Liver (tissue), 8 donors: ENCODE measurements at regions not wholly inside any gene's neighbourhood (a gene's known extent, or its start where the extent isn't known, plus 50 kb on each side); places are given as distances from the start of the nearest gene placed in this dataset.

Source experiments
- DNase-seq: peaks from one replicate; pipeline ENCODE4 v3.0.0-alpha.2; 2017; ENCODE audit warnings: low spot score
- H3K27ac ChIP-seq, 2 donors: one replicate each; pipeline ENCODE4 v1.7.0; 2013; ENCODE audit warnings: inconsistent platforms in 2 of 2, low read length in 2 of 2, control low read depth in 1 of 2, low read depth in 1 of 2, mild to moderate bottlenecking in 1 of 2
- H3K27me3 ChIP-seq, 4 donors: one replicate each; pipeline versions ENCODE4 v1.6.1 to v1.7.0; 2013; ENCODE audit warnings: low read length in 3 of 4, inconsistent platforms in 1 of 4, mild to moderate bottlenecking in 1 of 4, moderate library complexity in 1 of 4; ENCODE audit not compliant: control insufficient read depth in 4 of 4, insufficient read depth in 4 of 4
- H3K36me3 ChIP-seq, 4 donors: one replicate each; pipeline versions ENCODE4 v1.6.1 to v1.7.0; 2013; ENCODE audit warnings: low read length in 3 of 4, mild to moderate bottlenecking in 3 of 4, low read depth in 1 of 4, moderate library complexity in 1 of 4; ENCODE audit not compliant: control insufficient read depth in 4 of 4, insufficient read depth in 3 of 4
- H3K4me1 ChIP-seq, 4 donors: one replicate each; pipeline versions ENCODE4 v1.6.1 to v1.7.0; 2013; ENCODE audit warnings: low read length in 3 of 4, mild to moderate bottlenecking in 3 of 4, moderate library complexity in 1 of 4; ENCODE audit not compliant: control insufficient read depth in 4 of 4, insufficient read depth in 4 of 4
- H3K4me3 ChIP-seq, 3 donors: one replicate each; pipeline versions ENCODE4 v1.6.1 to v1.7.0; 2013; ENCODE audit warnings: low read length in 3 of 3, control low read depth in 1 of 3, low read depth in 1 of 3, mild to moderate bottlenecking in 1 of 3
- H3K9ac ChIP-seq, 2 donors: one replicate each; pipeline ENCODE4 v1.7.0; 2013; ENCODE audit warnings: low read length in 2 of 2, mild to moderate bottlenecking in 2 of 2, moderate library complexity in 2 of 2, control low read depth in 1 of 2, low read depth in 1 of 2
- H3K9me3 ChIP-seq, 4 donors: one replicate each; pipeline versions ENCODE4 v1.6.1 to v1.7.0; 2013; ENCODE audit warnings: low read length in 3 of 4; ENCODE audit not compliant: control insufficient read depth in 4 of 4
- ATF3 ChIP-seq: IDR thresholded peaks from 2 replicates; pipeline ENCODE4 v1.6.1; 2016; ENCODE audit warnings: antibody characterized with exemption
- CTCF ChIP-seq: fragments of 150-350 bp; IDR thresholded peaks from 2 replicates; pipeline ENCODE4 v1.5.1; 2017; ENCODE audit warnings: improper control_type of control experiment, low read depth, low read length; ENCODE audit not compliant: missing input control
- EGR1 ChIP-seq, 2 donors: IDR thresholded peaks; 2 replicates each; pipeline ENCODE4 v1.6.1; 2016 to 2018; ENCODE audit warnings: antibody characterized with exemption in 2 of 2, low read depth in 2 of 2
- FOXA1 ChIP-seq: IDR thresholded peaks from 2 replicates; pipeline ENCODE4 v1.6.1; 2016; ENCODE audit warnings: antibody characterized with exemption
- HNF4A ChIP-seq, 2 donors: conservative IDR thresholded peaks; 2 replicates each; pipeline ENCODE4 v1.6.1; 2016; ENCODE audit warnings: antibody characterized with exemption in 2 of 2, mild to moderate bottlenecking in 2 of 2
- JUND ChIP-seq, 2 donors: IDR thresholded peaks; 2 replicates each; pipeline ENCODE4 v1.6.1; 2016; ENCODE audit warnings: antibody characterized with exemption in 2 of 2
- MAX ChIP-seq: IDR thresholded peaks from 2 replicates; pipeline ENCODE4 v1.6.1; 2016; ENCODE audit warnings: antibody characterized with exemption
- NR2F2 ChIP-seq: IDR thresholded peaks from 2 replicates; pipeline ENCODE4 v1.6.1; 2016; ENCODE audit warnings: antibody characterized with exemption
- RAD21 ChIP-seq, 2 donors: IDR thresholded peaks; 2 replicates each; pipeline ENCODE4 v1.6.1; 2016; ENCODE audit warnings: antibody characterized with exemption in 2 of 2, mild to moderate bottlenecking in 2 of 2
- REST ChIP-seq: IDR thresholded peaks from 2 replicates; pipeline ENCODE4 v1.6.1; 2016; ENCODE audit warnings: antibody characterized with exemption, mild to moderate bottlenecking
- YY1 ChIP-seq: IDR thresholded peaks from 2 replicates; pipeline ENCODE4 v1.6.1; 2016; ENCODE audit warnings: antibody characterized with exemption, mild to moderate bottlenecking
- ZBTB33 ChIP-seq: IDR thresholded peaks from 2 replicates; pipeline ENCODE4 v1.6.1; 2016; ENCODE audit warnings: antibody characterized with exemption
- WGBS: extraction: QIAGEN DNeasy Blood & Tissue Kit; methylation state at CpG from one replicate; pipeline ENCODE4 v1.1.7; 2013; 5-methylcytosine and 5-hydroxymethylcytosine counted together
- donor health status: healthy.
- donor health status: healthy.
- donor health status: healthy.
- donor health status: healthy.
- donor health status: healthy.

- Histone ChIP-seq H3K27me3 (no peaks in the 10 kb centered on the region), H3K4me3 (no peak overlapping the region), H3K36me3 (no peaks in the 10 kb centered on the region), H3K9ac (no peak overlapping the region), H3K9me3 (no peaks in the 10 kb centered on the region), H3K27ac (no peak overlapping the region), H3K4me1 (peaks cover 4 to 22% (median 15%) of the 10 kb centered on the region in 4 donors)
- DNase-seq, result no peak
- WGBS, result 89% methylated on average over 8 of the region's 8 CpGs
- TF ChIP-seq JUND (IDR thresholded peaks at IDR 0.05) (no peak), RAD21 (IDR thresholded peaks at IDR 0.05) (no peak), EGR1 (IDR thresholded peaks at IDR 0.05; ENCODE audit: low read depth in 2 of 2) (no peak), ATF3 (no peak), REST (no peak), YY1 (no peak), NR2F2 (no peak), ZBTB33 (no peak), MAX (no peak), FOXA1 (no peak), CTCF (no peak), HNF4A (conservative IDR thresholded peaks at IDR 0.05) (no peak)
These were observed 134.4 kb downstream of the ENC1 start for GRCh38 chr5:74506119-74506518.

GRCh38 chr5:74504463-74504862, 136.1 kb downstream of the ENC1 start:
- no peaks in the 10 kb centered on the region for H3K36me3 ChIP-seq
- no peak overlapping the region for H3K27ac ChIP-seq
- no peaks in the 10 kb centered on the region for H3K27me3 ChIP-seq
- no peak for TF ChIP-seq RAD21 (IDR thresholded peaks at IDR 0.05)
- DNase-seq, result no peak
- H3K4me1 ChIP-seq, result peaks cover 4 to 38% (median 30%) of the 10 kb centered on the region in 4 donors
- no peak overlapping the region for H3K4me3 ChIP-seq
- H3K9me3 ChIP-seq, result no peaks in the 10 kb centered on the region
- WGBS, result 94% methylated on average over 3 of the region's 3 CpGs
- no peak overlapping the region for H3K9ac ChIP-seq
